ENCODE measurements at regions not wholly inside any gene's neighbourhood (a gene's known extent, or its start where the extent isn't known, plus 50 kb on each side); places are given as distances from the start of the nearest gene placed in this dataset.

DNA sequence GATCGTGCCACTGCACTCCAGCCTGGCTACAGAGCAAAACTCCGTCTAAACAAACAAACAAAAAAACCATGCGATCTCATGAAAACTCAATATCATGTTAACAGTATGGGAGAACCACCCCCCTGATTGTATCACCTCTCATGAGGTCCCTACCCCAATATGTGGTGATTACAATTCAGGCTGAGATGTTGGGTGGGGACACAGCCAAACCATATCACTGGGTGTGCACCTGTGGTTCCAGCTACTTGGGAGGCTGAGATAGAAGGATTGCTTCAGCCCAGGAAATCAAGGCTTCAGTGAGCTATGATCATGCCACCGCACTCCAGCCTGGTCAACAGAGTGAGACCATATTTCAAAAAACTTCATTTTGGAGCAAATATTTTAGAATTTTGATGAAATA is 1094.7 kb upstream of the CDH8 start:
- TF ChIP-seq, protein P1, sequence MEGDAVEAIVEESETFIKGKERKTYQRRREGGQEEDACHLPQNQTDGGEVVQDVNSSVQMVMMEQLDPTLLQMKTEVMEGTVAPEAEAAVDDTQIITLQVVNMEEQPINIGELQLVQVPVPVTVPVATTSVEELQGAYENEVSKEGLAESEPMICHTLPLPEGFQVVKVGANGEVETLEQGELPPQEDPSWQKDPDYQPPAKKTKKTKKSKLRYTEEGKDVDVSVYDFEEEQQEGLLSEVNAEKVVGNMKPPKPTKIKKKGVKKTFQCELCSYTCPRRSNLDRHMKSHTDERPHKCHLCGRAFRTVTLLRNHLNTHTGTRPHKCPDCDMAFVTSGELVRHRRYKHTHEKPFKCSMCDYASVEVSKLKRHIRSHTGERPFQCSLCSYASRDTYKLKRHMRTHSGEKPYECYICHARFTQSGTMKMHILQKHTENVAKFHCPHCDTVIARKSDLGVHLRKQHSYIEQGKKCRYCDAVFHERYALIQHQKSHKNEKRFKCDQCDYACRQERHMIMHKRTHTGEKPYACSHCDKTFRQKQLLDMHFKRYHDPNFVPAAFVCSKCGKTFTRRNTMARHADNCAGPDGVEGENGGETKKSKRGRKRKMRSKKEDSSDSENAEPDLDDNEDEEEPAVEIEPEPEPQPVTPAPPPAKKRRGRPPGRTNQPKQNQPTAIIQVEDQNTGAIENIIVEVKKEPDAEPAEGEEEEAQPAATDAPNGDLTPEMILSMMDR (IDR thresholded peaks at IDR 0.05; ENCODE audit: insufficient read depth, low read length) = no peak
- TF ChIP-seq, protein P2, sequence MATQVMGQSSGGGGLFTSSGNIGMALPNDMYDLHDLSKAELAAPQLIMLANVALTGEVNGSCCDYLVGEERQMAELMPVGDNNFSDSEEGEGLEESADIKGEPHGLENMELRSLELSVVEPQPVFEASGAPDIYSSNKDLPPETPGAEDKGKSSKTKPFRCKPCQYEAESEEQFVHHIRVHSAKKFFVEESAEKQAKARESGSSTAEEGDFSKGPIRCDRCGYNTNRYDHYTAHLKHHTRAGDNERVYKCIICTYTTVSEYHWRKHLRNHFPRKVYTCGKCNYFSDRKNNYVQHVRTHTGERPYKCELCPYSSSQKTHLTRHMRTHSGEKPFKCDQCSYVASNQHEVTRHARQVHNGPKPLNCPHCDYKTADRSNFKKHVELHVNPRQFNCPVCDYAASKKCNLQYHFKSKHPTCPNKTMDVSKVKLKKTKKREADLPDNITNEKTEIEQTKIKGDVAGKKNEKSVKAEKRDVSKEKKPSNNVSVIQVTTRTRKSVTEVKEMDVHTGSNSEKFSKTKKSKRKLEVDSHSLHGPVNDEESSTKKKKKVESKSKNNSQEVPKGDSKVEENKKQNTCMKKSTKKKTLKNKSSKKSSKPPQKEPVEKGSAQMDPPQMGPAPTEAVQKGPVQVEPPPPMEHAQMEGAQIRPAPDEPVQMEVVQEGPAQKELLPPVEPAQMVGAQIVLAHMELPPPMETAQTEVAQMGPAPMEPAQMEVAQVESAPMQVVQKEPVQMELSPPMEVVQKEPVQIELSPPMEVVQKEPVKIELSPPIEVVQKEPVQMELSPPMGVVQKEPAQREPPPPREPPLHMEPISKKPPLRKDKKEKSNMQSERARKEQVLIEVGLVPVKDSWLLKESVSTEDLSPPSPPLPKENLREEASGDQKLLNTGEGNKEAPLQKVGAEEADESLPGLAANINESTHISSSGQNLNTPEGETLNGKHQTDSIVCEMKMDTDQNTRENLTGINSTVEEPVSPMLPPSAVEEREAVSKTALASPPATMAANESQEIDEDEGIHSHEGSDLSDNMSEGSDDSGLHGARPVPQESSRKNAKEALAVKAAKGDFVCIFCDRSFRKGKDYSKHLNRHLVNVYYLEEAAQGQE (IDR thresholded peaks at IDR 0.05; ENCODE audit: insufficient replicate concordance, low read depth) = no peak
- TF ChIP-seq POLR2AphosphoS5 (IDR thresholded peaks at IDR 0.05; ENCODE audit: low read depth) (no peak), SPI1 (IDR thresholded peaks at IDR 0.05; ENCODE audit: borderline replicate concordance, low read depth) (no peak)

Measured in HL-60 (cell line).